Mesodermal cell (in vitro differentiated cells): ENCODE measurements at regions not wholly inside any gene's neighbourhood (a gene's known extent, or its start where the extent isn't known, plus 50 kb on each side); places are given as distances from the start of the nearest gene placed in this dataset.
A peak's percentile ranks its signal among the peaks of the same experiment; 100 is the strongest.

Experiments used
- H3K27ac ChIP-seq: 2 replicates; pipeline ENCODE4 v1.7.0; 2013; ENCODE audit warnings: mild to moderate bottlenecking, low read depth, low read length, moderate library complexity; ENCODE audit not compliant: severe bottlenecking
- H3K36me3 ChIP-seq: 2 replicates; pipeline ENCODE4 v1.7.1; 2013; ENCODE audit warnings: mild to moderate bottlenecking, low read length, moderate library complexity; ENCODE audit not compliant: control insufficient read depth, insufficient read depth
- H3K4me1 ChIP-seq: one replicate; pipeline ENCODE4 v1.7.1; 2013; ENCODE audit warnings: mild to moderate bottlenecking, low read length; ENCODE audit not compliant: insufficient read depth, control insufficient read depth, poor library complexity, severe bottlenecking
- H3K4me3 ChIP-seq: 2 replicates; pipeline ENCODE4 v1.7.0; 2013; ENCODE audit warnings: low read length, control low read depth, mild to moderate bottlenecking; ENCODE audit not compliant: insufficient read depth, poor library complexity, severe bottlenecking; ENCODE audit errors: extremely low read depth
- H3K9me3 ChIP-seq: 2 replicates; pipeline ENCODE4 v1.7.1; 2013; ENCODE audit warnings: mild to moderate bottlenecking, low read length, moderate library complexity; ENCODE audit not compliant: control insufficient read depth
- WGBS, 2 experiments: methylation state at CpG; one replicate each; pipeline ENCODE4 v1.1.5; 2013; ENCODE audit warnings: missing lambda C conversion rate in 2 of 2; ENCODE audit not compliant: insufficient coverage in 2 of 2; 5-methylcytosine and 5-hydroxymethylcytosine counted together

- peak overlapping the region; percentile 75 for H3K27ac ChIP-seq
Observed at GRCh38 chr1:222370081-222370912, 177.6 kb downstream of the HHIPL2 start.

GRCh38 chr1:222369148-222369547, 178.8 kb downstream of the HHIPL2 start:
- Histone ChIP-seq H3K4me1 (peaks cover 28% of the 10 kb centered on the region), H3K36me3 (no peaks in the 10 kb centered on the region), H3K4me3 (no peak overlapping the region), H3K27ac (no peak overlapping the region), H3K9me3 (no peaks in the 10 kb centered on the region)
- 92 to 98% methylated on average over 10 to 11 of the region's 12 CpGs for WGBS, 2 experiments

More at GRCh38 chr1:222370081-222370912, 177.6 kb downstream of the HHIPL2 start:
- H3K36me3 ChIP-seq: no peaks in the 10 kb centered on the region
- no peak overlapping the region for H3K4me3 ChIP-seq
- WGBS, 2 experiments: 83 to 84% methylated on average over 6 to 7 of the region's 10 CpGs
- peaks cover 28% of the 10 kb centered on the region for H3K4me1 ChIP-seq
- no peaks in the 10 kb centered on the region for H3K9me3 ChIP-seq

GRCh38 chr1:222358100-222358499, 189.8 kb downstream of the HHIPL2 start:
- no peaks in the 10 kb centered on the region for H3K36me3 ChIP-seq
- H3K4me3 ChIP-seq: no peak overlapping the region
- H3K9me3 ChIP-seq: no peaks in the 10 kb centered on the region
- no peak overlapping the region for H3K27ac ChIP-seq
- H3K4me1 ChIP-seq: no peaks in the 10 kb centered on the region
- no CpG with 5 or more reads among the region's 1 CpG for WGBS, 2 experiments

- Histone ChIP-seq H3K4me1 (no peaks in the 10 kb centered on the region), H3K27ac (no peak overlapping the region), H3K36me3 (no peaks in the 10 kb centered on the region), H3K9me3 (no peaks in the 10 kb centered on the region), H3K4me3 (no peak overlapping the region)
- 80% methylated on average over 1 of the region's 4 CpGs; no CpG with 5 or more reads in 1 of the 2 experiments for WGBS, 2 experiments
Observed at GRCh38 chr1:222357252-222357651, 190.7 kb downstream of the HHIPL2 start.

GRCh38 chr1:222347627-222348026, 200.3 kb downstream of the HHIPL2 start:
- no peak overlapping the region for H3K27ac ChIP-seq
- no peak overlapping the region for H3K4me3 ChIP-seq
- 83 to 93% methylated on average over 3 of the region's 3 CpGs for WGBS, 2 experiments
- H3K4me1 ChIP-seq: no peaks in the 10 kb centered on the region
- H3K36me3 ChIP-seq: no peaks in the 10 kb centered on the region
- no peaks in the 10 kb centered on the region for H3K9me3 ChIP-seq

GRCh38 chr1:222346955-222347354, 200.9 kb downstream of the HHIPL2 start:
- no peaks in the 10 kb centered on the region for H3K36me3 ChIP-seq
- no peak overlapping the region for H3K27ac ChIP-seq
- no peak overlapping the region for H3K4me3 ChIP-seq
- H3K4me1 ChIP-seq: no peaks in the 10 kb centered on the region
- H3K9me3 ChIP-seq: no peaks in the 10 kb centered on the region
- 85 to 100% methylated on average over 2 to 4 of the region's 4 CpGs for WGBS, 2 experiments

- Histone ChIP-seq H3K4me3 (no peak overlapping the region), H3K27ac (no peak overlapping the region), H3K36me3 (no peaks in the 10 kb centered on the region), H3K4me1 (no peaks in the 10 kb centered on the region), H3K9me3 (no peaks in the 10 kb centered on the region)
- WGBS, 2 experiments: 63 to 90% methylated on average over 5 to 6 of the region's 7 CpGs
Observed at GRCh38 chr1:222339376-222339947, 208.4 kb downstream of the HHIPL2 start.

GRCh38 chr1:222335586-222335985, 212.3 kb downstream of the HHIPL2 start:
- no peak overlapping the region for H3K4me3 ChIP-seq
- H3K9me3 ChIP-seq: no peaks in the 10 kb centered on the region
- no peaks in the 10 kb centered on the region for H3K4me1 ChIP-seq
- no peaks in the 10 kb centered on the region for H3K36me3 ChIP-seq
- 83 to 100% methylated on average over 1 of the region's 1 CpG for WGBS, 2 experiments
- no peak overlapping the region for H3K27ac ChIP-seq

GRCh38 chr1:222334026-222334680, 213.8 kb downstream of the HHIPL2 start:
- no peaks in the 10 kb centered on the region for H3K9me3 ChIP-seq
- WGBS, 2 experiments: 75 to 91% methylated on average over 4 to 5 of the region's 5 CpGs
- H3K4me3 ChIP-seq: no peak overlapping the region
- H3K36me3 ChIP-seq: no peaks in the 10 kb centered on the region
- H3K4me1 ChIP-seq: no peaks in the 10 kb centered on the region
- H3K27ac ChIP-seq: no peak overlapping the region

GRCh38 chr1:222331765-222332164, 216.1 kb downstream of the HHIPL2 start:
- Histone ChIP-seq H3K4me1 (no peaks in the 10 kb centered on the region), H3K9me3 (no peaks in the 10 kb centered on the region), H3K36me3 (no peaks in the 10 kb centered on the region), H3K4me3 (no peak overlapping the region), H3K27ac (no peak overlapping the region)

GRCh38 chr1:222331340-222331739, 216.6 kb downstream of the HHIPL2 start:
- Histone ChIP-seq H3K9me3 (no peaks in the 10 kb centered on the region), H3K4me1 (no peaks in the 10 kb centered on the region), H3K27ac (no peak overlapping the region), H3K4me3 (no peak overlapping the region), H3K36me3 (no peaks in the 10 kb centered on the region)
- 100% methylated on average over 1 of the region's 1 CpG for WGBS, 2 experiments
